Smooth muscle cell (in vitro differentiated cells): ENCODE measurements at regions not wholly inside any gene's neighbourhood (a gene's known extent, or its start where the extent isn't known, plus 50 kb on each side); places are given as distances from the start of the nearest gene placed in this dataset.

Experiments used
- DNase-seq: peaks from one replicate; lab custom pipeline; 2025; ENCODE audit not compliant: unreplicated experiment; lab: John Stamatoyannopoulos, UW
- H2AFZ ChIP-seq: fragments of 200-600 bp; sonication (generic); 2 replicates; pipeline ENCODE4 v1.6.0; 2016; ENCODE audit warnings: antibody characterized with exemption, low read depth, mild to moderate bottlenecking
- H3F3A ChIP-seq: fragments of 200-600 bp; sonication (generic); 2 replicates; pipeline ENCODE4 v1.6.0; 2017; ENCODE audit warnings: antibody characterized with exemption, low read depth
- H3K27ac ChIP-seq: fragments of 200-600 bp; sonication (generic); 2 replicates; pipeline ENCODE4 v1.5.1; 2016; ENCODE audit warnings: low read depth, mild to moderate bottlenecking
- H3K27me3 ChIP-seq: fragments of 200-600 bp; sonication (generic); 2 replicates; pipeline ENCODE4 v1.6.1; 2016; ENCODE audit warnings: low read depth, mild to moderate bottlenecking
- H3K36me3 ChIP-seq: fragments of 200-600 bp; sonication (generic); 2 replicates; pipeline ENCODE4 v1.5.1; 2016; ENCODE audit warnings: low read depth
- H3K4me1 ChIP-seq: fragments of 200-600 bp; sonication (generic); 2 replicates; pipeline ENCODE4 v1.5.1; 2016; ENCODE audit warnings: low read depth
- H3K4me2 ChIP-seq: fragments of 200-600 bp; sonication (generic); 2 replicates; pipeline ENCODE4 v1.6.0; 2016; ENCODE audit warnings: mild to moderate bottlenecking
- H3K4me3 ChIP-seq: fragments of 200-600 bp; sonication (generic); 2 replicates; pipeline ENCODE4 v1.5.1; 2016; ENCODE audit warnings: mild to moderate bottlenecking
- H3K79me2 ChIP-seq: fragments of 200-600 bp; sonication (generic); 2 replicates; pipeline ENCODE4 v1.6.0; 2016; ENCODE audit warnings: low read depth, mild to moderate bottlenecking
- H3K9ac ChIP-seq: fragments of 200-600 bp; sonication (generic); 2 replicates; pipeline ENCODE4 v1.6.0; 2016; ENCODE audit warnings: low read depth
- H3K9me3 ChIP-seq: fragments of 200-600 bp; sonication (generic); replicated peaks from 2 replicates; pipeline ENCODE4 v1.5.1; 2016; ENCODE audit warnings: low read depth
- H4K20me1 ChIP-seq: fragments of 200-600 bp; sonication (generic); 2 replicates; pipeline ENCODE4 v1.6.0; 2016; ENCODE audit warnings: low read depth
- CTCF ChIP-seq: fragments of 200-600 bp; sonication (generic); IDR thresholded peaks from 2 replicates; pipeline ENCODE4 v1.5.1; 2017; ENCODE audit warnings: borderline replicate concordance, mild to moderate bottlenecking, antibody characterized with exemption; ENCODE audit not compliant: insufficient read depth, poor library complexity, severe bottlenecking
- WGBS: methylation state at CpG from one replicate; pipeline ENCODE4 v1.1.7; 2016; ENCODE audit warnings: low lambda C conversion rate; 5-methylcytosine and 5-hydroxymethylcytosine counted together

- TF ChIP-seq CTCF: no peak
- no peaks in the 10 kb centered on the region for H3K9me3 ChIP-seq
- no peak overlapping the region for H3K27ac ChIP-seq
- H3F3A ChIP-seq: no peaks in the 10 kb centered on the region
- H3K27me3 ChIP-seq: peaks cover 2% of the 10 kb centered on the region
- H3K36me3 ChIP-seq: no peaks in the 10 kb centered on the region
- no peaks in the 10 kb centered on the region for H4K20me1 ChIP-seq
- H3K4me3 ChIP-seq: no peak overlapping the region
- no peak overlapping the region for H3K9ac ChIP-seq
- H2AFZ ChIP-seq: no peak overlapping the region
- no peaks in the 10 kb centered on the region for H3K4me1 ChIP-seq
- no peak overlapping the region for H3K4me2 ChIP-seq
- no peaks in the 10 kb centered on the region for H3K79me2 ChIP-seq
- no peak for DNase-seq
Observed at GRCh38 chr3:154664714-154665113, 234.7 kb upstream of the GPR149 start.

GRCh38 chr3:154662851-154663250, 232.9 kb upstream of the GPR149 start:
- 84% methylated on average over 3 of the region's 3 CpGs for WGBS
- H3K79me2 ChIP-seq: no peaks in the 10 kb centered on the region
- DNase-seq: no peak
- H4K20me1 ChIP-seq: no peaks in the 10 kb centered on the region
- no peak overlapping the region for H3K4me2 ChIP-seq
- no peak for TF ChIP-seq CTCF
- no peak overlapping the region for H3K4me3 ChIP-seq
- no peak overlapping the region for H2AFZ ChIP-seq
- H3K36me3 ChIP-seq: no peaks in the 10 kb centered on the region
- H3K27me3 ChIP-seq: peaks cover 2% of the 10 kb centered on the region
- H3F3A ChIP-seq: no peaks in the 10 kb centered on the region
- H3K4me1 ChIP-seq: no peaks in the 10 kb centered on the region
- H3K9ac ChIP-seq: no peak overlapping the region
- H3K27ac ChIP-seq: no peak overlapping the region
- no peaks in the 10 kb centered on the region for H3K9me3 ChIP-seq

GRCh38 chr3:154660811-154661210, 230.8 kb upstream of the GPR149 start:
- 86% methylated on average over 2 of the region's 2 CpGs for WGBS
- Histone ChIP-seq H3K27ac (no peak overlapping the region), H3F3A (no peaks in the 10 kb centered on the region), H3K36me3 (no peaks in the 10 kb centered on the region), H4K20me1 (no peaks in the 10 kb centered on the region), H3K9ac (no peak overlapping the region), H3K79me2 (no peaks in the 10 kb centered on the region), H3K27me3 (peaks cover 2% of the 10 kb centered on the region), H3K4me1 (no peaks in the 10 kb centered on the region), H2AFZ (no peak overlapping the region), H3K4me2 (no peak overlapping the region), H3K9me3 (no peaks in the 10 kb centered on the region), H3K4me3 (no peak overlapping the region)
- no peak for DNase-seq
- TF ChIP-seq CTCF: no peak

GRCh38 chr3:154658000-154658399, 228.0 kb upstream of the GPR149 start:
- Histone ChIP-seq H3K27ac (no peak overlapping the region), H3K9ac (no peak overlapping the region), H3K4me1 (no peaks in the 10 kb centered on the region), H3K4me3 (no peak overlapping the region), H3K9me3 (no peaks in the 10 kb centered on the region), H2AFZ (no peak overlapping the region), H4K20me1 (no peaks in the 10 kb centered on the region), H3F3A (no peaks in the 10 kb centered on the region), H3K79me2 (no peaks in the 10 kb centered on the region), H3K36me3 (no peaks in the 10 kb centered on the region), H3K27me3 (peaks cover 2% of the 10 kb centered on the region), H3K4me2 (no peak overlapping the region)
- TF ChIP-seq CTCF: no peak
- no peak for DNase-seq
